ENCODE measurements at regions not wholly inside any gene's neighbourhood (a gene's known extent, or its start where the extent isn't known, plus 50 kb on each side); places are given as distances from the start of the nearest gene placed in this dataset.

GRCh38 chr1:181326348-181326747 lies 157.0 kb upstream of the CACNA1E start:
- DNase-seq (ENCODE audit: low read depth in 2 of 2) = no peak

GRCh38 chr1:181327796-181328195 lies 155.5 kb upstream of the CACNA1E start:
- DNase-seq (ENCODE audit: low read depth in 2 of 2) = no peak

GRCh38 chr1:181334724-181335123 lies 148.6 kb upstream of the CACNA1E start:
- no peak for DNase-seq (ENCODE audit: low read depth in 2 of 2)

- no peak for DNase-seq (ENCODE audit: low read depth in 2 of 2)
These were observed 147.7 kb upstream of the CACNA1E start for GRCh38 chr1:181335631-181336030.

- DNase-seq (ENCODE audit: low read depth in 2 of 2) = no peak
These were observed 142.2 kb upstream of the CACNA1E start for GRCh38 chr1:181341026-181341632.

GRCh38 chr1:181344091-181344490 lies 139.2 kb upstream of the CACNA1E start:
- DNase-seq (ENCODE audit: low read depth in 2 of 2) = no peak

GRCh38 chr1:181345146-181345545 lies 138.2 kb upstream of the CACNA1E start:
- DNase-seq (ENCODE audit: low read depth in 2 of 2) = no peak

GRCh38 chr1:181347495-181348390 lies 135.6 kb upstream of the CACNA1E start:
- no peak for DNase-seq (ENCODE audit: low read depth in 2 of 2)

- DNase-seq (ENCODE audit: low read depth in 2 of 2) = no peak
These were observed 133.8 kb upstream of the CACNA1E start for GRCh38 chr1:181349512-181349911.

- DNase-seq (ENCODE audit: low read depth in 2 of 2) = no peak
These were observed 133.2 kb upstream of the CACNA1E start for GRCh38 chr1:181350131-181350530.

GRCh38 chr1:181351740-181352139 lies 131.6 kb upstream of the CACNA1E start:
- no peak for DNase-seq (ENCODE audit: low read depth in 2 of 2)

GRCh38 chr1:181352695-181353094 lies 130.6 kb upstream of the CACNA1E start:
- no peak for DNase-seq (ENCODE audit: low read depth in 2 of 2)

- no peak for DNase-seq (ENCODE audit: low read depth in 2 of 2)
These were observed 129.8 kb upstream of the CACNA1E start for GRCh38 chr1:181353526-181353925.

GRCh38 chr1:181354865-181355264 lies 128.5 kb upstream of the CACNA1E start:
- no peak for DNase-seq (ENCODE audit: low read depth in 2 of 2)

- DNase-seq (ENCODE audit: low read depth in 2 of 2) = no peak
These were observed 126.6 kb upstream of the CACNA1E start for GRCh38 chr1:181356505-181357340.

- no peak for DNase-seq (ENCODE audit: low read depth in 2 of 2)
These were observed 124.3 kb upstream of the CACNA1E start for GRCh38 chr1:181359012-181359411.

GRCh38 chr1:181364801-181365200 lies 118.5 kb upstream of the CACNA1E start:
- DNase-seq (ENCODE audit: low read depth in 2 of 2) = no peak

- DNase-seq (ENCODE audit: low read depth in 2 of 2) = no peak
These were observed 116.4 kb upstream of the CACNA1E start for GRCh38 chr1:181366910-181367309.

- DNase-seq (ENCODE audit: low read depth in 2 of 2) = no peak
These were observed 113.9 kb upstream of the CACNA1E start for GRCh38 chr1:181369416-181369815.

GRCh38 chr1:181383695-181384094 lies 99.6 kb upstream of the CACNA1E start:
- DNase-seq (ENCODE audit: low read depth in 2 of 2) = no peak

- DNase-seq (ENCODE audit: low read depth in 2 of 2) = no peak
These were observed 97.0 kb upstream of the CACNA1E start for GRCh38 chr1:181386340-181386739.

GRCh38 chr1:181386951-181387350 lies 96.4 kb upstream of the CACNA1E start:
- DNase-seq (ENCODE audit: low read depth in 2 of 2) = no peak
